DMS79 (cell line): ENCODE measurements at regions not wholly inside any gene's neighbourhood (a gene's known extent, or its start where the extent isn't known, plus 50 kb on each side); places are given as distances from the start of the nearest gene placed in this dataset.
A peak's percentile ranks its signal among the peaks of the same experiment; 100 is the strongest.
"Not testable (repeated sequence)": the region's sequence is repeated elsewhere in the genome, so short reads cannot be mapped to it uniquely, and the experiment has no call there.

ENCODE experiments used
- DNase-seq: peaks from one replicate; lab custom pipeline; 2025; lab: John Stamatoyannopoulos, UW

GRCh38 chrX:116289592-116289991 lies 119.0 kb downstream of the AGTR2 start:
- no peak for DNase-seq

- DNase-seq = no peak
These were observed 119.8 kb downstream of the AGTR2 start for GRCh38 chrX:116290359-116290758.

GRCh38 chrX:116292183-116292582 lies 121.6 kb downstream of the AGTR2 start:
- DNase-seq = no peak

GRCh38 chrX:116298956-116299355 lies 128.4 kb downstream of the AGTR2 start:
- no peak for DNase-seq

- DNase-seq = no peak
These were observed 130.2 kb upstream of the SLC6A14 start for GRCh38 chrX:116306218-116306617.

GRCh38 chrX:116317409-116317808 lies 119.0 kb upstream of the SLC6A14 start:
- DNase-seq = peak; percentile 1

- no peak for DNase-seq
These were observed 117.7 kb upstream of the SLC6A14 start for GRCh38 chrX:116318672-116319071.

GRCh38 chrX:116321711-116322110 lies 114.7 kb upstream of the SLC6A14 start:
- DNase-seq = no peak

- DNase-seq = not testable (repeated sequence)
These were observed 104.4 kb upstream of the SLC6A14 start for GRCh38 chrX:116332026-116332425.

- DNase-seq = not testable (repeated sequence)
These were observed 101.6 kb upstream of the SLC6A14 start for GRCh38 chrX:116334797-116335196.

GRCh38 chrX:116339407-116339806 lies 97.0 kb upstream of the SLC6A14 start:
- DNase-seq = no peak

GRCh38 chrX:116342903-116343302 lies 93.5 kb upstream of the SLC6A14 start:
- DNase-seq = no peak

- DNase-seq = no peak
These were observed 90.4 kb upstream of the SLC6A14 start for GRCh38 chrX:116345958-116346357.

GRCh38 chrX:116357329-116357728 lies 79.1 kb upstream of the SLC6A14 start:
- no peak for DNase-seq

- DNase-seq = no peak
These were observed 57.4 kb upstream of the SLC6A14 start for GRCh38 chrX:116378961-116379360.

- DNase-seq = no peak
These were observed 56.6 kb upstream of the SLC6A14 start for GRCh38 chrX:116379854-116380253.

- no peak for DNase-seq
These were observed 51.9 kb upstream of the SLC6A14 start for GRCh38 chrX:116384406-116384954.
